Peyer's patch (tissue), 4 donors: ENCODE measurements at regions not wholly inside any gene's neighbourhood (a gene's known extent, or its start where the extent isn't known, plus 50 kb on each side); places are given as distances from the start of the nearest gene placed in this dataset.

ENCODE experiments used
- POLR2A ChIP-seq, 2 donors: fragments of 450-650 bp; IDR thresholded peaks; one replicate each; pipeline ENCODE4 v1.5.1; 2017; ENCODE audit warnings: antibody characterized with exemption in 2 of 2, mild to moderate bottlenecking in 2 of 2, moderate library complexity in 2 of 2
- TF ChIP-seq, protein P1 (sequence below), 6 experiments: fragments of 450-650 bp in 4 of 6; fragments of 200-600 bp in 2 of 6; sonication (generic) in 1 of 6; IDR thresholded peaks; one replicate each; pipeline ENCODE4 v1.5.1; 2017 to 2019; ENCODE audit warnings: antibody characterized with exemption in 6 of 6, mild to moderate bottlenecking in 3 of 6, moderate library complexity in 1 of 6

DNA sequence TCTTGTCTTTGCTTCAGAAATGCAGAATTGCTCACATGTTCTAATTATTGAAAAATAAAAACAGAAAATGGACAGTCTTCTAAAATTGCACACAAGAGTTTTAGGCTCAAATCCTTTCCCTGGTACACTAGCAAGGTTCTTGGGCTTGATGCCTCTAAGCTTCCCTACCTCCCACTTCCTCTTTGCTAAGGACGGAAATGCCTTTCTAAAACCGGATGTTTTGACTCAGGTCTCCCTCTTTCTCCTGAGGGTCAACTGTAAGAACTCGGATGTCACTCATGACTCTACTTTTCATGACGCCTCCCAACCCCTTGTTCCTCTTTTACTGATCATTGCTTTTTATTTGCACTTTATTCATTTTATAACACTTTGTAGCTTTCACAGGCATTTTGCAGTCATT, 613.5 kb downstream of the C6orf118 start:
- TF ChIP-seq, protein P1, sequence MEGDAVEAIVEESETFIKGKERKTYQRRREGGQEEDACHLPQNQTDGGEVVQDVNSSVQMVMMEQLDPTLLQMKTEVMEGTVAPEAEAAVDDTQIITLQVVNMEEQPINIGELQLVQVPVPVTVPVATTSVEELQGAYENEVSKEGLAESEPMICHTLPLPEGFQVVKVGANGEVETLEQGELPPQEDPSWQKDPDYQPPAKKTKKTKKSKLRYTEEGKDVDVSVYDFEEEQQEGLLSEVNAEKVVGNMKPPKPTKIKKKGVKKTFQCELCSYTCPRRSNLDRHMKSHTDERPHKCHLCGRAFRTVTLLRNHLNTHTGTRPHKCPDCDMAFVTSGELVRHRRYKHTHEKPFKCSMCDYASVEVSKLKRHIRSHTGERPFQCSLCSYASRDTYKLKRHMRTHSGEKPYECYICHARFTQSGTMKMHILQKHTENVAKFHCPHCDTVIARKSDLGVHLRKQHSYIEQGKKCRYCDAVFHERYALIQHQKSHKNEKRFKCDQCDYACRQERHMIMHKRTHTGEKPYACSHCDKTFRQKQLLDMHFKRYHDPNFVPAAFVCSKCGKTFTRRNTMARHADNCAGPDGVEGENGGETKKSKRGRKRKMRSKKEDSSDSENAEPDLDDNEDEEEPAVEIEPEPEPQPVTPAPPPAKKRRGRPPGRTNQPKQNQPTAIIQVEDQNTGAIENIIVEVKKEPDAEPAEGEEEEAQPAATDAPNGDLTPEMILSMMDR (IDR thresholded peaks at IDR 0.05): no peak
- TF ChIP-seq POLR2A (IDR thresholded peaks at IDR 0.05): no peak
